ENCODE measurements at regions not wholly inside any gene's neighbourhood (a gene's known extent, or its start where the extent isn't known, plus 50 kb on each side); places are given as distances from the start of the nearest gene placed in this dataset.

DNA sequence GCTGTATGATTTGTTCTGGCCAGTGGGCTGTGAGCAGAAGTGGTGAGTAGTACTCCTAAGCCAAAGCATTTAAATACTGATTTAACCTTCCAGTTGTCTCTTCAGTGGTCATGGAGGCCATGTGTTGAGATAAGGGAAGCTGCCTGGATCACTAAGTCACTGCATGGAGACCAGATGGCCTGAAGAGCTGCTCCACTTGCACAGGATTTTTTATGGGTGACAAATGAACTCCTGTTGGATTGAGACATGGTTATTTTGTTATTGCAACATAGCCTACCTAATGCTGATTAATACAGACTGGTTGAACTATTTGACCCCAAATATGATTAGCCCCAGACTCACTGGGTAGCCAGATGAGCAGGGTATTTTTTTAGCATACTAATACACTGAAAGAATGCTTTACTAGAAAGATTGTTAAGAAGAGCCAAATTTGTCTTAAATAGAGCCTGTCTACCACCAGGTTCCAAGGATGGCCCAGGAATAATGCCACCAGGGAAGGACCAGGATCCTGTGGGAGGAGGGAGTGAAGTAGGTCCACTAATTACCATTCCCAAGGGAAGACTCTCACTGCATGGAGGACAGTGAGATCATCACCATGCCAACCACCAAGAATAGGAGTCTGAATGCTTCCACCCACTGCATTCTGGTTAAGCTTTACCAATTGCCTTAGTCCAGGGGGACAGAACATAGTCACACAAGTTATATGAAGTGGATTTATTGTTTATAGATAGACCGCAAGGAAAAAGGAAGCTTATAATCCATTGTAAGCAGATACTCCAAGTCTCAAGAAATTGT, 187.4 kb upstream of the IRX6 start:
- DNase-seq (ENCODE audit: low read depth, low spot score) (no peak), FAIRE-seq (no peak)
- Histone ChIP-seq H3K36me3 (ENCODE audit: control insufficient read depth in 2 of 2, extremely low read depth in 1 of 2, insufficient read depth in 2 of 2, low read length in 2 of 2) (no peaks in the 10 kb centered on the region), H3K9me3 (replicated peaks; ENCODE audit: control insufficient read depth, insufficient read depth, low read length) (no peaks in the 10 kb centered on the region), H4K20me1 (replicated peaks; ENCODE audit: control insufficient read depth, extremely low read depth, insufficient read depth, low read length) (no peaks in the 10 kb centered on the region), H3K4me2 (ENCODE audit: insufficient read depth, low read length) (no peak overlapping the region), H3K4me3 (replicated peaks in 1 of 3; ENCODE audit: insufficient read depth in 1 of 3, low read depth in 1 of 3, low read length in 3 of 3) (no peak overlapping the region), H3K9ac (replicated peaks; ENCODE audit: extremely low read depth, insufficient read depth, low read length) (no peak overlapping the region), H3K9me1 (replicated peaks; ENCODE audit: control insufficient read depth, extremely low read depth, insufficient read depth, low read length) (no peaks in the 10 kb centered on the region), H2AFZ (ENCODE audit: low read depth, low read length) (no peak overlapping the region), H3K4me1 (ENCODE audit: control insufficient read depth, extremely low read depth, insufficient read depth, low read length) (no peaks in the 10 kb centered on the region), H3K79me2 (ENCODE audit: control insufficient read depth, insufficient read depth, low read length) (no peaks in the 10 kb centered on the region), H3K27me3 (ENCODE audit: control insufficient read depth in 2 of 2, insufficient read depth in 2 of 2, low read length in 2 of 2) (no peaks in the 10 kb centered on the region), H3K27ac (ENCODE audit: insufficient read depth, low read depth, low read length) (no peak overlapping the region)
- intact Hi-C loops (cut with micrococcal nuclease) (no loop called here), dilution Hi-C loops (cut with MboI; ENCODE audit: extremely low pct_ligation_motif_present, low sequenced_read_pairs) (no loop called here)
- ChIA-PET POLR2A (no interaction called here), CTCF (no interaction called here)
- no TSS peak for BruUV-seq (replicated peaks)
- no peak for TF ChIP-seq MAX (IDR thresholded peaks at IDR 0.05; ENCODE audit: insufficient read depth, insufficient read length)
- TF ChIP-seq GATA2 (IDR thresholded peaks at IDR 0.05; ENCODE audit: insufficient read depth, insufficient read length, low read depth, low read length): no peak

DNA sequence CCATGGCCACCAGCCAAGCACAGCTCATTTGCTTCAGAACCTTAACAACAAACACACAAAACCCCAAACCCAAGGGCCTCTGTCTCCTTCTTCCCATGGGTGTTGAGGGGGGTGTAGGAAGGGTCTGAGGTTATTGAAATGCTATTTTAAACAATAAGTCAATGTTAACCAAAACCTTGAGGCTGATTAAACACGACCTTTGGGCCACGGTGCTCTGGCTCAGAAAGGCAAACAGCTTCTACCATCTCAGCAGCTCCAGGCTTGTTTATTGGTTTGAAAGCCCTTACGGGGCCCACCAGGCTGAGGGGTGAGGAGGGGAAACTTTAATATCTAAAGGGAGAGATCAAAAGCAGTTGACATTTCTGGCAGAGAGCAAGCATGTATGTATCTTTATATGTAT, 185.7 kb upstream of the IRX6 start:
- no peaks in the 10 kb centered on the region for H4K20me1 ChIP-seq (replicated peaks; ENCODE audit: control insufficient read depth, extremely low read depth, insufficient read depth, low read length)
- FAIRE-seq: no peak
- TF ChIP-seq EZH2 (IDR thresholded peaks at IDR 0.05; ENCODE audit: borderline replicate concordance, low read depth, low read length, severe bottlenecking) (no peak), MYC (IDR thresholded peaks at IDR 0.05; ENCODE audit: low read depth, low read length) (no peak), JUN (IDR thresholded peaks at IDR 0.05; ENCODE audit: borderline replicate concordance, insufficient read depth, insufficient read length, low read depth) (no peak), GATA2 (IDR thresholded peaks at IDR 0.05; ENCODE audit: insufficient read depth, insufficient read length, low read depth, low read length) (no peak), POLR2A (IDR thresholded peaks at IDR 0.05; ENCODE audit: low read depth, low read length) (no peak), FOS (IDR thresholded peaks at IDR 0.05; ENCODE audit: borderline replicate concordance, insufficient read depth, low read length) (no peak), POLR2AphosphoS5 (IDR thresholded peaks at IDR 0.05; ENCODE audit: insufficient read depth, low read depth, low read length) (no peak), MAX (IDR thresholded peaks at IDR 0.05; ENCODE audit: insufficient read depth, insufficient read length) (no peak)
- TF ChIP-seq, protein P1, sequence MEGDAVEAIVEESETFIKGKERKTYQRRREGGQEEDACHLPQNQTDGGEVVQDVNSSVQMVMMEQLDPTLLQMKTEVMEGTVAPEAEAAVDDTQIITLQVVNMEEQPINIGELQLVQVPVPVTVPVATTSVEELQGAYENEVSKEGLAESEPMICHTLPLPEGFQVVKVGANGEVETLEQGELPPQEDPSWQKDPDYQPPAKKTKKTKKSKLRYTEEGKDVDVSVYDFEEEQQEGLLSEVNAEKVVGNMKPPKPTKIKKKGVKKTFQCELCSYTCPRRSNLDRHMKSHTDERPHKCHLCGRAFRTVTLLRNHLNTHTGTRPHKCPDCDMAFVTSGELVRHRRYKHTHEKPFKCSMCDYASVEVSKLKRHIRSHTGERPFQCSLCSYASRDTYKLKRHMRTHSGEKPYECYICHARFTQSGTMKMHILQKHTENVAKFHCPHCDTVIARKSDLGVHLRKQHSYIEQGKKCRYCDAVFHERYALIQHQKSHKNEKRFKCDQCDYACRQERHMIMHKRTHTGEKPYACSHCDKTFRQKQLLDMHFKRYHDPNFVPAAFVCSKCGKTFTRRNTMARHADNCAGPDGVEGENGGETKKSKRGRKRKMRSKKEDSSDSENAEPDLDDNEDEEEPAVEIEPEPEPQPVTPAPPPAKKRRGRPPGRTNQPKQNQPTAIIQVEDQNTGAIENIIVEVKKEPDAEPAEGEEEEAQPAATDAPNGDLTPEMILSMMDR (IDR thresholded peaks at IDR 0.05; ENCODE audit: extremely low read depth in 1 of 2, insufficient read depth in 1 of 2, low read depth in 1 of 2, low read length in 2 of 2): no peak
- H3K36me3 ChIP-seq (ENCODE audit: control insufficient read depth in 2 of 2, extremely low read depth in 1 of 2, insufficient read depth in 2 of 2, low read length in 2 of 2): no peaks in the 10 kb centered on the region
- no peak overlapping the region for H3K4me2 ChIP-seq (ENCODE audit: insufficient read depth, low read length)
- DNase-seq (ENCODE audit: low read depth, low spot score): no peak
- no peak overlapping the region for H3K4me3 ChIP-seq (replicated peaks in 1 of 3; ENCODE audit: insufficient read depth in 1 of 3, low read depth in 1 of 3, low read length in 3 of 3)
- no peaks in the 10 kb centered on the region for H3K79me2 ChIP-seq (ENCODE audit: control insufficient read depth, insufficient read depth, low read length)
- no peak overlapping the region for H3K27ac ChIP-seq (ENCODE audit: insufficient read depth, low read depth, low read length)
- POLR2A ChIA-PET: no interaction called here
- H3K9ac ChIP-seq (replicated peaks; ENCODE audit: extremely low read depth, insufficient read depth, low read length): no peak overlapping the region
- H3K27me3 ChIP-seq (ENCODE audit: control insufficient read depth in 2 of 2, insufficient read depth in 2 of 2, low read length in 2 of 2): no peaks in the 10 kb centered on the region
- no peaks in the 10 kb centered on the region for H3K4me1 ChIP-seq (ENCODE audit: control insufficient read depth, extremely low read depth, insufficient read depth, low read length)
- intact Hi-C loops (cut with micrococcal nuclease) (no loop called here), dilution Hi-C loops (cut with MboI; ENCODE audit: extremely low pct_ligation_motif_present, low sequenced_read_pairs) (no loop called here)
- BruUV-seq (replicated peaks): no TSS peak
- no peaks in the 10 kb centered on the region for H3K9me1 ChIP-seq (replicated peaks; ENCODE audit: control insufficient read depth, extremely low read depth, insufficient read depth, low read length)
- no peak overlapping the region for H2AFZ ChIP-seq (ENCODE audit: low read depth, low read length)
- CTCF ChIA-PET: no interaction called here
- no peaks in the 10 kb centered on the region for H3K9me3 ChIP-seq (replicated peaks; ENCODE audit: control insufficient read depth, insufficient read depth, low read length)

Data from endothelial cell of umbilical vein (primary cell).